GM12873 (cell line): ENCODE measurements at regions not wholly inside any gene's neighbourhood (a gene's known extent, or its start where the extent isn't known, plus 50 kb on each side); places are given as distances from the start of the nearest gene placed in this dataset.

ENCODE experiments used
- TF ChIP-seq, protein P1 (sequence below): IDR thresholded peaks from 2 replicates; pipeline ENCODE4 v1.5.1; 2012; ENCODE audit warnings: low read depth, mild to moderate bottlenecking, moderate library complexity, low read length, control low read depth; ENCODE audit not compliant: insufficient read depth; ENCODE audit errors: missing control alignments

- TF ChIP-seq, protein P1, sequence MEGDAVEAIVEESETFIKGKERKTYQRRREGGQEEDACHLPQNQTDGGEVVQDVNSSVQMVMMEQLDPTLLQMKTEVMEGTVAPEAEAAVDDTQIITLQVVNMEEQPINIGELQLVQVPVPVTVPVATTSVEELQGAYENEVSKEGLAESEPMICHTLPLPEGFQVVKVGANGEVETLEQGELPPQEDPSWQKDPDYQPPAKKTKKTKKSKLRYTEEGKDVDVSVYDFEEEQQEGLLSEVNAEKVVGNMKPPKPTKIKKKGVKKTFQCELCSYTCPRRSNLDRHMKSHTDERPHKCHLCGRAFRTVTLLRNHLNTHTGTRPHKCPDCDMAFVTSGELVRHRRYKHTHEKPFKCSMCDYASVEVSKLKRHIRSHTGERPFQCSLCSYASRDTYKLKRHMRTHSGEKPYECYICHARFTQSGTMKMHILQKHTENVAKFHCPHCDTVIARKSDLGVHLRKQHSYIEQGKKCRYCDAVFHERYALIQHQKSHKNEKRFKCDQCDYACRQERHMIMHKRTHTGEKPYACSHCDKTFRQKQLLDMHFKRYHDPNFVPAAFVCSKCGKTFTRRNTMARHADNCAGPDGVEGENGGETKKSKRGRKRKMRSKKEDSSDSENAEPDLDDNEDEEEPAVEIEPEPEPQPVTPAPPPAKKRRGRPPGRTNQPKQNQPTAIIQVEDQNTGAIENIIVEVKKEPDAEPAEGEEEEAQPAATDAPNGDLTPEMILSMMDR: no peak
Measured at GRCh38 chr2:83695037-83695436, 764.0 kb downstream of the SUCLG1 start.

GRCh38 chr2:83689402-83689801 lies 769.7 kb downstream of the SUCLG1 start:
- TF ChIP-seq, protein P1: no peak

- TF ChIP-seq, protein P1: no peak
Measured at GRCh38 chr2:83686863-83687262, 772.2 kb downstream of the SUCLG1 start.

DNA sequence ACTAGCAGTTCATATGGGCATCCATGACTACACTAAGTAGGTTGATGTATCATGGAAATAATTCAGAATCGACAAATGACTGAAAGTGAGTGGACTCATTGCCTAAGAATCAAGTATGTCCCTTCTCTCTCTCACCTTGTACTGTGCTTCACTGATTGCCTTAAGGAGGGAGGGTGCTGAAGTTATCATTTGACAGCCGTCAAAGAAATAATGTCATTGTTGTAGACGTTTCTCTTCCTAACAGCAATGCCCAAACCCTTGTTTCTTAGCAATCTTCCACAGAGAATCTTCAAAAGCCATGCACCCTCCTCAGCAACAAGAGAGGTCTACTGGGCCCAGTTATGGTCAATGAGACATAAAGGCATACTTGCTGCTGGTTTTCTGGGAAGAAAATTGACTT lies 785.0 kb downstream of the SUCLG1 start:
- TF ChIP-seq, protein P1: no peak

DNA sequence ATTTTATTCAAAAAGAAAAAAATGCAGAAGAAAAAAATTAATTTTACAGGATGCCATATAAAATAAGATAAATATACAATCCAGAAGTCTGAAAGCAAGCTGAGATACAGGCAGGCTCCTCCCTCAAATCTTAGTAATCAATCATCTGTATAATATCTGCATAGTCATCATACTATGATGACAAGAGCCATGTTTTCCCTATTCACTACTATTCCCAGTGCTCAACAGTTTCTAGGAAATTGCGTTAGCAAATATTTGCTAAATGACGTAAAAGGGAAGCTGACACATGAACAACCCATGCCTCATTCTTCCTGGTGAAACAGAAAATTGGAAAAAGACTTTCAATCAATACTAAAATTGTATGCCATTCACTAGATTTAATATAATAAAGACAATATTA lies 793.2 kb downstream of the SUCLG1 start:
- TF ChIP-seq, protein P1: no peak

- TF ChIP-seq, protein P1: no peak
Measured at GRCh38 chr2:83665154-83665553, 793.9 kb downstream of the SUCLG1 start.

DNA sequence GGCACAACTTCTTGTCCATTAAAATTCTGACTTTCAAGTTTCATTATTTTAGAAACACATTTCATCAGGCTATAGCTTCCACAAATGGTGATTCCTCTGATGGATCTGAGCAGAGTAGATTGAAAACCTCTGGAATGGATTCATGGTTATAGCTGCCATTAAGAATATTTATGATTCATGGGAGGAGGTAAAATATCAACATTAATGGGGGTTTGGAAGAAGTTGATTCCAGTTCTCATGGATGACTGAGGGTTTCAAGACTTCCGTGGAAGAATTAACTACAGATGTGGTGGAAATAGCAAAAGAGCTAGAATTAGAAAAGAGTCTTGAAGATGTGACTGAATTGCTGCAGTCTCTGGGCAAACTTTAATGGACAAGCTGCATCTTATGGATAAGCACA lies 797.4 kb downstream of the SUCLG1 start:
- TF ChIP-seq, protein P1: no peak
